ENCODE measurements at regions not wholly inside any gene's neighbourhood (a gene's known extent, or its start where the extent isn't known, plus 50 kb on each side); places are given as distances from the start of the nearest gene placed in this dataset.

GRCh38 chr4:154003378-154003777 lies 214.5 kb upstream of the SFRP2 start:
- TF ChIP-seq, protein P1, sequence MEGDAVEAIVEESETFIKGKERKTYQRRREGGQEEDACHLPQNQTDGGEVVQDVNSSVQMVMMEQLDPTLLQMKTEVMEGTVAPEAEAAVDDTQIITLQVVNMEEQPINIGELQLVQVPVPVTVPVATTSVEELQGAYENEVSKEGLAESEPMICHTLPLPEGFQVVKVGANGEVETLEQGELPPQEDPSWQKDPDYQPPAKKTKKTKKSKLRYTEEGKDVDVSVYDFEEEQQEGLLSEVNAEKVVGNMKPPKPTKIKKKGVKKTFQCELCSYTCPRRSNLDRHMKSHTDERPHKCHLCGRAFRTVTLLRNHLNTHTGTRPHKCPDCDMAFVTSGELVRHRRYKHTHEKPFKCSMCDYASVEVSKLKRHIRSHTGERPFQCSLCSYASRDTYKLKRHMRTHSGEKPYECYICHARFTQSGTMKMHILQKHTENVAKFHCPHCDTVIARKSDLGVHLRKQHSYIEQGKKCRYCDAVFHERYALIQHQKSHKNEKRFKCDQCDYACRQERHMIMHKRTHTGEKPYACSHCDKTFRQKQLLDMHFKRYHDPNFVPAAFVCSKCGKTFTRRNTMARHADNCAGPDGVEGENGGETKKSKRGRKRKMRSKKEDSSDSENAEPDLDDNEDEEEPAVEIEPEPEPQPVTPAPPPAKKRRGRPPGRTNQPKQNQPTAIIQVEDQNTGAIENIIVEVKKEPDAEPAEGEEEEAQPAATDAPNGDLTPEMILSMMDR (IDR thresholded peaks at IDR 0.05; ENCODE audit: control extremely low read depth in 1 of 3, insufficient read depth in 1 of 3, low read depth in 1 of 3, low read length in 3 of 3) = no peak
- TF ChIP-seq TEAD4 (IDR thresholded peaks at IDR 0.05; ENCODE audit: low read depth, low read length) = no peak
- TF ChIP-seq ZNF274 (IDR thresholded peaks at IDR 0.05; ENCODE audit: borderline replicate concordance, extremely low read depth, low read length) = no peak
- no peak for TF ChIP-seq CHD2 (IDR thresholded peaks at IDR 0.05; ENCODE audit: low read length)

Data from H1 (cell line).